Breast epithelium (tissue), 3 donors: ENCODE measurements at regions not wholly inside any gene's neighbourhood (a gene's known extent, or its start where the extent isn't known, plus 50 kb on each side); places are given as distances from the start of the nearest gene placed in this dataset.

ENCODE experiments used
- CTCF ChIP-seq, 3 donors: fragments of 450-650 bp; IDR thresholded peaks; one replicate each; pipeline ENCODE4 v1.5.1; 2016 to 2017; ENCODE audit warnings: antibody characterized with exemption in 3 of 3, mild to moderate bottlenecking in 3 of 3, moderate library complexity in 3 of 3
- POLR2A ChIP-seq: fragments of 450-650 bp; IDR thresholded peaks from one replicate; pipeline ENCODE4 v1.6.1; 2016; ENCODE audit warnings: antibody characterized with exemption, mild to moderate bottlenecking, moderate library complexity
- POLR2AphosphoS5 ChIP-seq, 3 donors: sonication (generic); formaldehyde crosslinking; IDR thresholded peaks; one replicate each; pipeline ENCODE4 v1.6.1; 2017; ENCODE audit warnings: antibody characterized with exemption in 3 of 3

- TF ChIP-seq CTCF (IDR thresholded peaks at IDR 0.05) (no peak), POLR2A (no peak), POLR2AphosphoS5 (IDR thresholded peaks at IDR 0.05) (no peak)
Observed at GRCh38 chr20:11483697-11484096, 434.0 kb upstream of the BTBD3 start.
